ENCODE measurements at regions not wholly inside any gene's neighbourhood (a gene's known extent, or its start where the extent isn't known, plus 50 kb on each side); places are given as distances from the start of the nearest gene placed in this dataset.

GRCh38 chr2:238578256-238578655, 151.5 kb downstream of the ASB1 start:
- no peak for DNase-seq
- WGBS, 2 donors: 72 to 76% methylated on average over 9 of the region's 9 CpGs
- Histone ChIP-seq H3K9me3 (ENCODE audit: control insufficient read depth, low read length) (peaks cover 1% of the 10 kb centered on the region), H3K4me3 (ENCODE audit: low read length in 2 of 2) (no peak overlapping the region), H3K27ac (ENCODE audit: low read depth in 1 of 2, low read length in 2 of 2) (no peak overlapping the region), H3K36me3 (ENCODE audit: control insufficient read depth in 1 of 2, insufficient read depth in 2 of 2, low read length in 1 of 2) (no peaks in the 10 kb centered on the region), H3K27me3 (ENCODE audit: control insufficient read depth in 1 of 2, insufficient read depth in 2 of 2, low read length in 1 of 2) (no peaks in the 10 kb centered on the region), H3K4me1 (ENCODE audit: control insufficient read depth in 1 of 2, insufficient read depth in 2 of 2, low read length in 2 of 2) (no peaks in the 10 kb centered on the region)
- intact Hi-C loops (cut with DNase I): no loop called here
- ATAC-seq (ENCODE audit: low FRiP score): no peak

- DNase-seq (no peak), ATAC-seq (ENCODE audit: low FRiP score) (no peak)
- H3K27ac ChIP-seq (ENCODE audit: low read depth in 1 of 2, low read length in 2 of 2): no peak overlapping the region
- no peaks in the 10 kb centered on the region for H3K4me1 ChIP-seq (ENCODE audit: control insufficient read depth in 1 of 2, insufficient read depth in 2 of 2, low read length in 2 of 2)
- peaks cover 1% of the 10 kb centered on the region for H3K9me3 ChIP-seq (ENCODE audit: control insufficient read depth, low read length)
- no peaks in the 10 kb centered on the region for H3K27me3 ChIP-seq (ENCODE audit: control insufficient read depth in 1 of 2, insufficient read depth in 2 of 2, low read length in 1 of 2)
- intact Hi-C loops (cut with DNase I): no loop called here
- H3K36me3 ChIP-seq (ENCODE audit: control insufficient read depth in 1 of 2, insufficient read depth in 2 of 2, low read length in 1 of 2): no peaks in the 10 kb centered on the region
- WGBS, 2 donors: 79 to 83% methylated on average over 4 of the region's 4 CpGs
- no peak overlapping the region for H3K4me3 ChIP-seq (ENCODE audit: low read length in 2 of 2)
These were observed 153.8 kb downstream of the ASB1 start for GRCh38 chr2:238580486-238580885.

DNA sequence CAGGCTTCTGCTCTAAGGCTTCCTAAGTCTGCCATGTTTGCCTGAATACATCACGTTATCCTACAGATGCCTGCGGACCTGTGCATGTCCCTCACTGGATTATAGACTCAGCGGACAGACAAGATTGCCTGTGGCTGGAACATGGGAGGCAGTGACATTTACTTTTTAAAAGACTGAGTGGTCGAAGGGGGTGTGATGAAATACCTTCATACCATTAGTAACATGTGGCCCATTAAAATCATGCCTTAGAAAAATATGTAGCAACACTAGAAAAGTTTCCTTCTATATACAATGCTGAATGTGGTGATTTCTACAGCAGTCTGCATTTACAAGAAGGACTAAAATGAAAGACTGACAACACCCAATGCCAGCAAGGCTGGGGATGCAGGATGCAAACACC, 154.4 kb downstream of the ASB1 start:
- Histone ChIP-seq H3K27me3 (ENCODE audit: control insufficient read depth in 1 of 2, insufficient read depth in 2 of 2, low read length in 1 of 2) (no peaks in the 10 kb centered on the region), H3K9me3 (ENCODE audit: control insufficient read depth, low read length) (peaks cover 1% of the 10 kb centered on the region), H3K36me3 (ENCODE audit: control insufficient read depth in 1 of 2, insufficient read depth in 2 of 2, low read length in 1 of 2) (no peaks in the 10 kb centered on the region), H3K27ac (ENCODE audit: low read depth in 1 of 2, low read length in 2 of 2) (no peak overlapping the region), H3K4me3 (ENCODE audit: low read length in 2 of 2) (no peak overlapping the region), H3K4me1 (ENCODE audit: control insufficient read depth in 1 of 2, insufficient read depth in 2 of 2, low read length in 2 of 2) (no peaks in the 10 kb centered on the region)
- DNase-seq (no peak), ATAC-seq (ENCODE audit: low FRiP score) (no peak)
- WGBS, 2 donors: 86 to 87% methylated on average over 4 of the region's 4 CpGs
- intact Hi-C loops (cut with DNase I): no loop called here

DNA sequence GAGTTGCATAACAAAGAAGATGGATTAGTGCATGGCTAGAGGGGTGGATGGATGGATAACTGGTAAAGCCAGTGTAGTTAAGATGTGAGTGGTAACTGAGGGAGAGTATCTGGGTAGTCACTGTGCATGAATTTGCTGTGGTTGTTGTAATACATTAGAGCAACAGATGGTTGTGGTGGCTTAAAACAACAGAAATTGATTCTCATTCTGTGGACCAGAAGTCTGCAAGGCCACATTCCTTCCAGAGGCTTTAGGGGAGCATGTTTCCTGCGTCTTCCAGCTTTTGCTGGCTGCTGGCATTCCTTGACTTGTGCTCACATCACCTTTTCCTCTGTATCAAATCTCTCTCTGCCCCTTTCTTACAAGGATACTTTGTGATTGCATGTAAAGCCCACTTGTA, 155.4 kb downstream of the ASB1 start:
- Histone ChIP-seq H3K27ac (ENCODE audit: low read depth in 1 of 2, low read length in 2 of 2) (no peak overlapping the region), H3K4me3 (ENCODE audit: low read length in 2 of 2) (no peak overlapping the region), H3K4me1 (ENCODE audit: control insufficient read depth in 1 of 2, insufficient read depth in 2 of 2, low read length in 2 of 2) (no peaks in the 10 kb centered on the region), H3K27me3 (ENCODE audit: control insufficient read depth in 1 of 2, insufficient read depth in 2 of 2, low read length in 1 of 2) (no peaks in the 10 kb centered on the region), H3K36me3 (ENCODE audit: control insufficient read depth in 1 of 2, insufficient read depth in 2 of 2, low read length in 1 of 2) (no peaks in the 10 kb centered on the region), H3K9me3 (ENCODE audit: control insufficient read depth, low read length) (peaks cover 1% of the 10 kb centered on the region)
- WGBS, 2 donors: 64 to 72% methylated on average over 1 of the region's 1 CpG
- intact Hi-C loops (cut with DNase I): no loop called here
- DNase-seq (no peak), ATAC-seq (ENCODE audit: low FRiP score) (no peak)

DNA sequence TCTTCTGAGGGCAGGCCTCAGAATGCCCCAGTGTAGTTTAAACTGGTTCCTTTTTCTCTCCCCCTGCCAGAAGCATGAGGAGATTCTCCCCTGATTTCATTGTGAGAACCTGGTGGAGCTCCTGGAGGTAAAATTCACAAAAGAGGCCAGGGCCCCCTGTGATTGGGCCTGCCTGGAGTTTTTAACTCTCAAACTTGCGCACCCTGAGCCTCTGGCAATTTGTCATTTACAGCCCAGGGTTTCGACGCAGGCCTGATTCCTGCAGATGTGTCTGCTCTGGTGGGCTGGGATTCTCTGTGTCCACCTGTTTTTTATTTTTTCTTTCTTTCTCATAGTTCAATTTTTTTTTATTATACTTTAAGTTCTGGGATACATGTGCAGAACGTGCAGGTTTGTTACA, 157.9 kb downstream of the ASB1 start:
- Histone ChIP-seq H3K27me3 (ENCODE audit: control insufficient read depth in 1 of 2, insufficient read depth in 2 of 2, low read length in 1 of 2) (no peaks in the 10 kb centered on the region), H3K4me1 (ENCODE audit: control insufficient read depth in 1 of 2, insufficient read depth in 2 of 2, low read length in 2 of 2) (no peaks in the 10 kb centered on the region), H3K27ac (ENCODE audit: low read depth in 1 of 2, low read length in 2 of 2) (no peak overlapping the region), H3K36me3 (ENCODE audit: control insufficient read depth in 1 of 2, insufficient read depth in 2 of 2, low read length in 1 of 2) (no peaks in the 10 kb centered on the region), H3K4me3 (ENCODE audit: low read length in 2 of 2) (no peak overlapping the region), H3K9me3 (ENCODE audit: control insufficient read depth, low read length) (no peaks in the 10 kb centered on the region)
- DNase-seq: no peak
- ATAC-seq (ENCODE audit: low FRiP score): no peak
- 89 to 93% methylated on average over 4 of the region's 4 CpGs for WGBS, 2 donors
- intact Hi-C loops (cut with DNase I): no loop called here

GRCh38 chr2:238585836-238586821, 159.4 kb downstream of the ASB1 start:
- 88% methylated on average over 33 to 34 of the region's 34 CpGs for WGBS, 2 donors
- Histone ChIP-seq H3K27ac (ENCODE audit: low read depth in 1 of 2, low read length in 2 of 2) (no peak overlapping the region), H3K27me3 (ENCODE audit: control insufficient read depth in 1 of 2, insufficient read depth in 2 of 2, low read length in 1 of 2) (no peaks in the 10 kb centered on the region), H3K4me1 (ENCODE audit: control insufficient read depth in 1 of 2, insufficient read depth in 2 of 2, low read length in 2 of 2) (no peaks in the 10 kb centered on the region), H3K4me3 (ENCODE audit: low read length in 2 of 2) (no peak overlapping the region), H3K36me3 (ENCODE audit: control insufficient read depth in 1 of 2, insufficient read depth in 2 of 2, low read length in 1 of 2) (no peaks in the 10 kb centered on the region), H3K9me3 (ENCODE audit: control insufficient read depth, low read length) (no peaks in the 10 kb centered on the region)
- DNase-seq (no peak), ATAC-seq (ENCODE audit: low FRiP score) (no peak)
- intact Hi-C loops (cut with DNase I): no loop called here

DNA sequence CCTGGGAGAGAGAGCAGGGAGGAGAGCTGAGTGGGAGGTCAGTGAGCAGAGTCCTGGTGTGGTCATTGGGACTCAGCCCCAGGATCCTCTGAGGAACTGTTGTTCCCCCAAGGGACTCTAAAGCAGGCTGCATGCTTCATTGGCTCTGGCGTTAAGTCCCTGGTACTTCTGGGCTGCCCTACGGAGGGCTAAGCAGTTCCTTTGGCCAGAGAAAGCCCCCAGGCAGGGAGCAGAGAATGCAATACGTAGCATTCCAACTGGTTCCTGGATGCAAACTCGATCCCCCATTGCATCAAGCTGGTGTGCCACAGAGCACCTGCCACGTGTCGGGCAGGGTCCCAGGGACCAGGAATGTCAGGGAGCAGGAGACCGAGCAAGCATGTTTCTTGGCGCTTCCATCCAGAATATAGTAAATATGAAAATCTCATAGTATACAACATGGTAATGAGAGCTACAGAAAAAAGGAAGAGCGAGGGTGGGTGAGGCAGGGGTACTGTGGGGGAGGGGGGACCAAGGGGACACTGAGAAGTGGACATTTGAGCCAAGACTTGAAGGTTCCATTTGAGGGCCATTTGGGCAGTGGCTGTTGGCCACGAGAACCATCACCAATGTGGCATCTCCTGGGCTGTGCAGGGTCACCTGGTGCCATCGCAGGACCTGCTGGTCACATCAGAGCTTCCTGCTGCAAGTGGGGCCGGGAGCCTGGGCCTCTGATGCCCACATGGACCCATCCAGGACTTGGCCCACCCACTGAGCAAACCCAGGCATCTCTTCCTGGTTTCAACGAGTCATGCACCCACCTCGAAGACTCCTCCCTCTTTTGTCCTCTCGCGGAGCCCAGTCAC, 160.4 kb downstream of the ASB1 start:
- DNase-seq (no peak), ATAC-seq (ENCODE audit: low FRiP score) (no peak)
- Histone ChIP-seq H3K9me3 (ENCODE audit: control insufficient read depth, low read length) (no peaks in the 10 kb centered on the region), H3K4me1 (ENCODE audit: control insufficient read depth in 1 of 2, insufficient read depth in 2 of 2, low read length in 2 of 2) (no peaks in the 10 kb centered on the region), H3K36me3 (ENCODE audit: control insufficient read depth in 1 of 2, insufficient read depth in 2 of 2, low read length in 1 of 2) (no peaks in the 10 kb centered on the region), H3K4me3 (ENCODE audit: low read length in 2 of 2) (no peak overlapping the region), H3K27me3 (ENCODE audit: control insufficient read depth in 1 of 2, insufficient read depth in 2 of 2, low read length in 1 of 2) (no peaks in the 10 kb centered on the region), H3K27ac (ENCODE audit: low read depth in 1 of 2, low read length in 2 of 2) (no peak overlapping the region)
- intact Hi-C loops (cut with DNase I): no loop called here
- WGBS, 2 donors: 91% methylated on average over 16 of the region's 16 CpGs

GRCh38 chr2:238587776-238588660, 161.3 kb downstream of the ASB1 start:
- DNase-seq (no peak), ATAC-seq (ENCODE audit: low FRiP score) (no peak)
- 97 to 98% methylated on average over 12 of the region's 12 CpGs for WGBS, 2 donors
- Histone ChIP-seq H3K27me3 (ENCODE audit: control insufficient read depth in 1 of 2, insufficient read depth in 2 of 2, low read length in 1 of 2) (no peaks in the 10 kb centered on the region), H3K36me3 (ENCODE audit: control insufficient read depth in 1 of 2, insufficient read depth in 2 of 2, low read length in 1 of 2) (no peaks in the 10 kb centered on the region), H3K4me3 (ENCODE audit: low read length in 2 of 2) (no peak overlapping the region), H3K27ac (ENCODE audit: low read depth in 1 of 2, low read length in 2 of 2) (no peak overlapping the region), H3K4me1 (ENCODE audit: control insufficient read depth in 1 of 2, insufficient read depth in 2 of 2, low read length in 2 of 2) (no peaks in the 10 kb centered on the region), H3K9me3 (ENCODE audit: control insufficient read depth, low read length) (no peaks in the 10 kb centered on the region)
- intact Hi-C loops (cut with DNase I): no loop called here

Data from aorta (tissue), 5 donors.